NCI-H187 (cell line): ENCODE measurements at regions not wholly inside any gene's neighbourhood (a gene's known extent, or its start where the extent isn't known, plus 50 kb on each side); places are given as distances from the start of the nearest gene placed in this dataset.

ENCODE experiments used
- DNase-seq, 2 experiments: peaks; one replicate each; lab custom pipeline; 2025; lab: John Stamatoyannopoulos, UW

GRCh38 chr3:101084404-101084803 lies 91.2 kb upstream of the ABI3BP start:
- DNase-seq: no peak

- no peak for DNase-seq
Observed at GRCh38 chr3:101081999-101082398, 88.8 kb upstream of the ABI3BP start.

GRCh38 chr3:101081446-101081845 lies 88.2 kb upstream of the ABI3BP start:
- no peak for DNase-seq

GRCh38 chr3:101077361-101078011 lies 84.3 kb upstream of the ABI3BP start:
- DNase-seq: no peak

GRCh38 chr3:101074518-101074917 lies 81.3 kb upstream of the ABI3BP start:
- DNase-seq: no peak

- no peak for DNase-seq
Observed at GRCh38 chr3:101072300-101072699, 79.1 kb upstream of the ABI3BP start.

- no peak for DNase-seq
Observed at GRCh38 chr3:101070799-101071121, 77.5 kb upstream of the ABI3BP start.

DNA sequence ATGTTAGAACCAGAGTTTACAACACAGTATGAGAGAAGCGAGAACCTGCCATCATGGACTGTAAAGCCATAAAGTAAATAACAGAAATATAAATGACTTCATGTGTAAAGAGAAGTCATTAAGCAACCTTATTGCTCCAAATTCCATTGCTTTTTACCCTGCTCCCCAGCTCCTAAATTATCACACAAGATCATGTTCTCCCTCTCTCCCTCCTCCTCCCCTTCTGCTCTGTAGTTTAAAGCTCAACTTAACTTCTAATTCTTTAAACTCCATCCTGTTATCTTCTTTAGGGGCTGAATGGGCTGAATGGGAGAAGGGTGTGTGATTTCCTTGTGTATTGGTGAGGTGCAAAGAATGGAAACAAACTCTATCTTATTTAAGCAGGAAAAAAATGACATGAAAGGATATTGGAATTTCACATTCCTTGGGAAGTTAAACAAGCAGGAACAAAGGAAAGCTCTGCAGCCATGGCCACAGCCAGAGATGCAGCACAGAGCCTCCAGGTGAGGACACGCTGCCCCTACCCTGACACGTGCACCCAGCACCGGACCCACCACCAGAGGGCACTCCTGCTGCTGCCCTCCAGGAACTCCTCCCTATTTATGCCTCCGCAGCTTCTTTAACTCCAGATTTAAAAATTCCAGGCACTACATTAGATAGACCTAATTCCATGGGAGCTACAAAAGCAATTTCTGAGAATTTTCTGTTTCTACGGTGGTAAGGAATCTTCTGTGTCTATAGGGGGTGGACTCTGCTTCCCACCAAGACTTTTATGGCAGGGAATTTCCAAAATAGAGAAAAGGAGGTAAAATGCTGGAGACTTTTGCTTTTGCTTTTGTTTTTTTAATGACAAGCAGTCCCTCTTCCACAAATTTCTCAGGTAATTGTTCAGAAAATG lies 76.9 kb upstream of the ABI3BP start:
- DNase-seq: peak; percentile 1 to 9

DNA sequence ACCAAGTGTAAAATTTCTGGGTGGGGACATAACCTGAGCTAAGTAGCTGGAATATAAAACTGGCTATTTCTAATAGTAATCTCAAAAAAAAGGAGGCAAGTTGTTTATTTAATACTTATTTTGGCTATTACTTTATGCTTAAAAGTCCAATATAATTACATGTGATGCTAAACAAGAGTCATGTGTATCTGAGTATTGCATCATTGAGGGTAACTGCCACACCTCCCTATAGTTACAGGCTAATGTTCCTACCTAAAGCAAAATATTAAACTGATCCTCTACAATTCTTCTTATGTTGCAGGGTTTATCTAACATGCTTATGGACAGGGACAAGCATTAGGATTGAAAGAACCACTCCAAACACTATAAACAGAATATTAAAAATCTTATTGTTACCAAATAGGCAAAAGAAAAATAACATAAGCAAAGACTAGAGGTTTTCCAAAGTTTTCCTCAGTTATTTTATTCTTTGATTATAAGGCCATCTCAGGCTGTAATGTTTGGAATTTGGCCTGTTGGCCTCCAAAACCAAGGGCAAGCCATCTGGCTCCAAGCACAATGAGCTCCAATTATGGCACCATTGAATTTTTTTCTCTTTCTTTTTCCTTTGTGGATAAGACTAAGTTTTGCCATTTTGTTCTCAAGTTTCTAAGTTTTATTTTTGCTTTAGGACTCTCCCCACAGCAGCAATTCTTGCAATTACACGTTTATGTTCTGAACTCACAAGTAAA lies 75.8 kb upstream of the ABI3BP start:
- no peak for DNase-seq

- DNase-seq: no peak
Observed at GRCh38 chr3:101066711-101067129, 73.5 kb upstream of the ABI3BP start.

- no peak for DNase-seq
Observed at GRCh38 chr3:101065962-101066361, 72.7 kb upstream of the ABI3BP start.

GRCh38 chr3:101063401-101063800 lies 70.2 kb upstream of the ABI3BP start:
- no peak for DNase-seq

DNA sequence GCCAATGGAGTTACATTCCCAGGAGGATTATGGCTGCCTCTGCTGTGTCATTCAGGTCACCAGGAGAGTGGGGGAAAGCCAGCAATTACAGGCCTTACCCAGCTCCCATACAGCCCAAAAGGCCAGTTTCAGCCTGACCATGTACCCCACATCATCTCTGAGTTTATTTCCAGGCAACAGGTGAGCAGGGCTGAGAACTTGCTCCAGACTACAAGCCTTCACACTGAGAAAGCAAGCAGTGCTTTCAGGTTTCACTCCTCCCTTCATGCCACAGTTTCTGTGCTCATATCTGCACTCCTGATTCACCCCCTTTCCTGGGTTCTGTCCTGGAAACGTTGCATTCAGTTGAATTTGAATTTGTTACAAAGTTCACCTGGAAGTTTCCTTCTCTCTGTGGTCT lies 68.1 kb upstream of the ABI3BP start:
- DNase-seq: no peak

GRCh38 chr3:101050866-101051265 lies 57.6 kb upstream of the ABI3BP start:
- no peak for DNase-seq

GRCh38 chr3:101050046-101050445 lies 56.8 kb upstream of the ABI3BP start:
- no peak for DNase-seq

GRCh38 chr3:101049532-101049931 lies 56.3 kb upstream of the ABI3BP start:
- no peak for DNase-seq

DNA sequence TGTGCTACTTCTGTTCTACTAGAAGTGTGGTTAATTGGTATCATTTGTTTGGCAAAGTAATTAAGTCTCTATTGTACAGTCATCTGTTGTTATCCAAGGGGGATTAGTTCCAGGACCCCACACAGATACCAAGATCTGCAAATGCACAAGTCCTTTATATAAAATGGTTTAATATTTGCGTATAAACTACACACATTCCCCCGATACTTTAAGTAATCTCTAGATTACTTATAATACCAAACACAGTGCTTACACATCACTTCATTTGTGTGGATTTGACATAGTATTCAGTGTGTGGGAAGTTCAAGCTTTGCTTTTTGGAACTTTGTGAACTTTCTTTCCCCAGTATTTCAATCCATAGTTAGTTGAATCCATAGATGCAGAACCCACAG lies 50.5 kb upstream of the ABI3BP start:
- DNase-seq: no peak

DNA sequence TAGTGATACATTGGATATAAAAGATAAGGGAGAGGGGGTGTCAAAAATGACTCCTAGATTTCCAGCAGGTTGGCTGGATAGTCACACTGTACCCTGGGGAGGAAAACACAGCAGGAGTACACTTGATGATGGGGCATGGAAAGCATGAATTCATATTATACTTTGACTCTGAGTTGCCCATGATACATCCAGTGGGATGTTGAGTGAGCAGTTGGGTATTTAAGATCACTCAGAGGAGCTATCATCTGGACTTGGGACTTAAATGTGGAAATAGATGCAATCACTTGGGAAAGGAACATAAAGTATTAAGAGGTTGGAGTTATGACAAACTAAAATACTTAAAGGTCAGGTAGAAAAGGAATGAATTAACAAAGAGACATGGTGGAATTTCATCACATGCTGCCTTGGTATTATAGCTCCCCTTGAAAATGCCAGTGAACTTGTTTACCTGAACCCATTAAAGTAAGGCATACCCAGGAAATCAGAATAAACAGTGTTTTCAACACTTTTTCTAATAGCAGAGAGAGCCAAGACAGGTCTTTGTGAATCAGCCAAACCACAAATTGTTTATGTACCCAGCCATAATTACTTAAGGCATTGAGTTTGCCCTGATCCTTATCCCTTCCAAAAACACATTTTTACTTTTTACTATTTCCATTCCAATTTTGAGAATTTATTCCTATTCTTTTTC lies 49.9 kb upstream of the ABI3BP start:
- DNase-seq: no peak
